SW480 (cell line): ENCODE measurements at regions not wholly inside any gene's neighbourhood (a gene's known extent, or its start where the extent isn't known, plus 50 kb on each side); places are given as distances from the start of the nearest gene placed in this dataset.
"Not testable (repeated sequence)": the region's sequence is repeated elsewhere in the genome, so short reads cannot be mapped to it uniquely, and the experiment has no call there.

ENCODE experiments used
- DNase-seq: peaks from one replicate; pipeline ENCODE4 v3.0.0-alpha.2; 2016; ENCODE audit warnings: low spot score

- DNase-seq = no peak
Measured at GRCh38 chr18:67455890-67456501, 60.5 kb downstream of the DSEL start.

- DNase-seq = peak; percentile 26
Measured at GRCh38 chr18:67453901-67454300, 62.6 kb downstream of the DSEL start.

DNA sequence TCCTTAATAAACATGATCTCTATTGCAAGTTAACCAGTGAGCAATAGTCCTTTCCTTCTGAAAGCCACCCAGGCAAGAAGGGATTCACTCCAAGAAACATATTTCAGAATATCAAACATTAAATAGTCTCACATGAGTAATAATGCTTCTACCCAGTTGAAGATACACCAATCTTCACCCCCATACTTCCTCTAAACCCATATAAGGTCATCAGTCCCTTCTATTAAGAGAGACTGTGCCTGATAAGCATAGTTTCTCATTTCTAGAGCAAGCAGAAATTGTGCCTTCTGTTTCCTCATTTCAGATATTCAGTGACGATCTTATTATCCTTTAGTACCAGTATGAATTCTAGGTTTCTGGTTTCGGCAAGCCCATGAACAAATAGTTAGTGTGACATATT lies 64.6 kb downstream of the DSEL start:
- no peak for DNase-seq

DNA sequence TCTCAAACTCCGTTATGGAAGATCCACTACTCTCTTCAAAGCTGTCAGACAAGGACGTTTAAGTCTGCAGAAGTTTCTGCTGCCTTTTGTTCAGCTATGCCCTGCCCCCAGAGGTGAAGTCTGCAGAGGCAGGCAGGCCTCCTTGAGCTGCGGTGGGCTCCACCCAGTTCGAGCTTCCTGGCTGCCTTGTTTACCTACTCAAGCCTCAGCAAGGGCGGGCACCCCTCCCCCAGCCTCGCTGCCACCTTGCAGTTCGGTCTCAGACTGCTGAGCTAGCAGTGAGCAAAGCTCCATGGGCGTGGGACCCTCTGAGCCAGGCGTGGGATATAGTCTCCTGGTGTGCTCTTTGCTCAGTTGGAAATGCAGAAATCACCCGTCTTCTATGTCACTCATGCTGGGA lies 65.4 kb downstream of the DSEL start:
- DNase-seq = not testable (repeated sequence)

- DNase-seq = no peak
Measured at GRCh38 chr18:67433971-67434370, 82.5 kb downstream of the DSEL start.

GRCh38 chr18:67432806-67433205 lies 83.7 kb downstream of the DSEL start:
- no peak for DNase-seq

GRCh38 chr18:67428805-67429204 lies 87.7 kb downstream of the DSEL start:
- no peak for DNase-seq

DNA sequence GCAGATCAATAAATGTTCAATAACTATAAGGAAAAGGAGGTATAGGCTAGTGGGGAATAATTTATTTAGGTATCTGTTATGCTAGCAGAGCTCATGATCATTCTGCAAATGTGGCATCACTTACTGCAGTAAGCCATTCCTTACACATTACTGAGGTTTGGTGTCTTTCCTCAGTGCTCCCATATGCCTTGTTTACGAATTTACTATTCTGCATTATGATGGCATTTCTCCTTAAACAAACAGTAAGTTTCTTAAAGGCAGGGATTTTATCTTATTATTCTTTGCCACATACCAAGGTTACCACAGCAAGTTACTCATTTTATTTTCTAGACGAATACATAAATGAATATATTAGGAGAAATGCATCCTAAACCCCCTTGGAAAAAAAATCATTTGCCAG lies 88.4 kb downstream of the DSEL start:
- no peak for DNase-seq

GRCh38 chr18:67426486-67426885 lies 90.0 kb downstream of the DSEL start:
- no peak for DNase-seq

- no peak for DNase-seq
Measured at GRCh38 chr18:67425672-67426071, 90.8 kb downstream of the DSEL start.

DNA sequence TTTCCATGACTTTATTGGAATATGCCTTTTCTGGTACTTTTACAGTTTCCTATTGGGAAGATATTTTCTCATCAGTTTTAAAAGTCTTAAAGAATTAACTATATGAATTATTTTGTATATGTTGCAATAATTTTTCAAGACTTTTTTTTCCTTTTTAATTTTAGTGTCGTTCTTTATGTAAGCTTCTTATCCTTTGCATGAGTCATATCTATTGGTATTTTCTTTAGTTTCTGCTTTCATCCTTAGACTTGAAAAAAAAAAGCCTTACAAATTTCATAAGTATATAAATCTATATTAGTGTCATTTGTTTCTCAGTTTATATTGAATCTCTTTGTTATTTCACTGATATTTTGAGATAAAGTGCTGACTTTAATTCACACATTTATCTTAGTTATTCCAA lies 94.9 kb downstream of the DSEL start:
- no peak for DNase-seq

DNA sequence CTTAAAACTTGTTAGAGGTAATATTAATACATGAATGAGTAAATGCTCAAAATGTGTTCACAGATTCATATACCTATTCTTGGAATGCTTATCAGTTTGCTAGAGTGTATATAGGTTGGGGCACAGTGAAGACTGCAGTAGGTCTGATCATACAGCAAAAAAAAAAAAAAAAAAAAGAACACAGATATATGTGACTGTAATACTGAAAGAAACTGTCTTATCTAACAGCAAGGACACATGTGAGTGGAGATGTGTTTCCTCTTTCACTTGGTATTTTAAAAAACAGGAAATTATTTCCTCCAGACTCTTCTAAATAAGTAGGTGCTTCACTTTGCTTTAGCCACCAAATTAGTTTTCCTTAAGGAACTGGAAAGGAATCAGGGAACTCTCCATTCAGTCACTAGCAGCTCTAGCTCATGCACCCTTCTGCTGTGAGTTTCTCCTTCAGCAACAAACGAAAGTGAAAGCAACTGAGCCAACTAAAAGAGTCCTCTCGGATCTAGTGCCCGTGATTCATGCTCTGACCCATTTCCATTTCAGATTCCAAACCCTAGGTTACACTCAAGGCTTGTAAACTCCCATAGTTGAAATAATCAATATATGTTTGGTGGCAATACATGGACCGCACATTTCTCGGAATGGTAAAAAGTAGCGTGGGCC lies 98.5 kb downstream of the DSEL start:
- DNase-seq = peak; percentile 9

- DNase-seq = no peak
Measured at GRCh38 chr18:67411116-67411515, 105.4 kb downstream of the DSEL start.

DNA sequence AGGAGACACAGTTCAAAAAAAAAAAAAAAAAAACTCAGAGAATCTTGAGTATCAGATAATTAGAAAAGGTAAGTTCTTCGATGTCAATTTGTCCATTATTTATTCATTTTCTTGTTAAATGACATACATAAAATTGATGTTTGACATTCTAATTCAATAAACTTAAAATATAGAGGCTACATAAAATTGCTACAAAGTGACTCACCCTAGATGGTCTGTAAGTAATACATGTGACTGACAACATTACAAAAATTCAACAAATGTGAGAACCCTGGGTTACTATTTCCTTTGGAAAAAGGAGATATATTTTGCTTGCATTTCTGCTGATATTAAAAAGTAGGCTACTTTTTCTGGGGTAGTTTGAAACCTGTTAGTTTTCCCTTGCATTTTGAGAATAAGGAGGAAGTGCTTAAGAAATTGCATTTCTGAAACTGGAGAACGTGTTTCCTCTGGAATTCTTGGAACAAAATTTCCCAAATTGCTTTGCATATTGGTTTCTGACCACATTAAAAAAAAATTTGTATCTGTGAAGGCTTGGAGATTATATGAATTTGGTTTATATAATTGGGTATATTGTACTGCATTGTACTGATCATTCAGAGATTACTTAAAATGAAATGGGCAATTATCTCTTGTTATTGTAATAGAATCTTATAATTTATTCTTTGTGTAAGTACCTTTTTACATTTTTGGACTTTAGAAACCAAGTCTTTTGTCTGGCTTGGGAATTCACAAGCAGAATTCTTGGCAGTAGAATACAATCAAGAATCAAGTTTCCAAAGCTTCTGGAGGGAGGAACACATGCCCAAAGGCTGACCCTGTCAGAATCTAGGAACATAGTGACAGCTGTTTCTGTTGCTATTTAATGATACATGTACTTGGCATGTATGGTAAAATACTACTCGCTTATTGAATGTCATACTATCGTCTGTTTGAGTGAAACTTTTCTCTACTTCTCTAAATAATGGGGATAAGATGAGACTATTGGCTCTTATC lies 106.1 kb downstream of the DSEL start:
- DNase-seq = no peak

- DNase-seq = no peak
Measured at GRCh38 chr18:67408240-67408639, 108.3 kb downstream of the DSEL start.

DNA sequence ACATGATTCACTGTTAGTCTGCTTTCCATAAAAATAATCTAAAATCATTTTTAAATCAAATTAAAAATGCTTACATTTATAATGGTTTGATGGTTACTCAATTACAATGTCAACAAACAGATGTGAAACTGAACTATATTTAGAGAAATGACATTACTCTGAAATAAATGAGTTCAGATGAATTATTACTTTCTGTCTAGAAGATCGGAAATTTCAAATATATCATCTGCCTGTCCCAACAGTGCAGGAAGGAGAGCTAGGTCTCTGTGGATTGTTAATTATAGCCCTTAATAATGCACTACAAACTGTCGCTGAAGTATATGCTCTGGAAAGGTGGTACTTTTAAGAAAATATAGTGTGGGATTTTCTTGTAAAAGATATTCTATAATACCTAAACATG lies 109.8 kb downstream of the DSEL start:
- DNase-seq = no peak

DNA sequence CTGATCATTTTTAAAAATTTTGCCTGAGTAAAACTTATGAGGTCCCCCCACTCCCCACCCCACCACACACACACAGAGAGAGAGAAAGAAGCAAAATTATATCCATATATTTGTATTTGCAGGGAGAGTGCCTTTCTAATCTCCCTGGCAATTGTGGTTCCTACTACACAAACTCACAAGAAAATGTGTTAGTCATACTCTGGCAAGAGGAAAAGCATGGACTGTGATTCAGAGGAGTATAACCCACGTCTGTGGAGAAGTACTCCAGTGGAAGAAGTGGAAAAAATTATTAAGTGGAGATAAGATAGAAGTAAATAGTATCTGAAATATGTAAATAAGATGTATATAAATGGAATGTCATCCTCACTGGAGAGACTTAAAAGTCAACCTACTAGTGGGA lies 114.0 kb downstream of the DSEL start:
- no peak for DNase-seq

- no peak for DNase-seq
Measured at GRCh38 chr18:67400502-67401117, 115.9 kb downstream of the DSEL start.

DNA sequence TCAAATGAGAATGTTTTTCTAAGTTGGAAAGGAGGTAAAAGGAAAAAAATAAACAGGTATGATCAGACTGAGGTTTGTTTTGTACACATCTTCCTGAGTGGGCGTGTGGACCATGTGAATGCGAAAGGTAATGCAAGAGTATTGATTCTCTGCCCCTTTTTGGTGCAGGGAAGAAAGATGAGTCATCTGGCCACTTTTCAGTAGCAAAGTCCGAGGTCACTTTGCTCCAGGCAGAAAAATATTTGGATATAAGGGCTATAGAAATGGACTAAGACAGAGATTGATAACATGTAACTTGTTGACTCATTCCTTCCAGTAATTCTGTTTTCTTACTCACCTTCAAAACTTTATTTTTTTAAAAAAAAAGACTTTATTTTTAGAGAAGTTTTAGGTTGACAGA lies 130.5 kb downstream of the DSEL start:
- peak; percentile 2 for DNase-seq

DNA sequence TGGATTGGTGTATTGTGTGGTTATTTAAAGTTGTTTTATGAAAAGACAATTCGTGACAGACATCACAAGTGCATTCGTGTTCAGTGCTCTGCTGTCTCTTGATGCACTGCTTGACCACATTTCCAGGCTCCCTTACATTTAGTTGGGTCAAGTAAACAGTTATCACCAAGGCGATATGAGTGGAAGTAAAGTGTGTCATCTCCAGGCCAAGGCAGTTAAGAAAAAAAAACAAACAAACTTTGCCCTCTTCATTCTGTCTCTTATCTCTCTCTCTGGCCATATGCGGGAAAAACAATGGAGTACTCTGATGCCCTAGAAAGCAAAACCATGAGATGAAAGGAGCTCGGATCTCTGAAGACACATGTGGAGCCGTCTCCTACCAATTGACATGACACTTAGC lies 131.1 kb downstream of the DSEL start:
- no peak for DNase-seq

GRCh38 chr18:67384057-67384456 lies 132.5 kb downstream of the DSEL start:
- DNase-seq = not testable (repeated sequence)

GRCh38 chr18:67381608-67382150 lies 134.8 kb downstream of the DSEL start:
- no peak for DNase-seq
